Colonic mucosa (tissue), 4 donors: ENCODE measurements at regions not wholly inside any gene's neighbourhood (a gene's known extent, or its start where the extent isn't known, plus 50 kb on each side); places are given as distances from the start of the nearest gene placed in this dataset.
A peak's percentile ranks its signal among the peaks of the same experiment; 100 is the strongest.

Experiments used
- DNase-seq: peaks from one replicate; pipeline ENCODE4 v3.0.0-alpha.2; 2020
- H3K27ac ChIP-seq: fragments of 200-600 bp; one replicate; pipeline ENCODE4 v1.8.0; 2021
- H3K27me3 ChIP-seq: fragments of 200-600 bp; one replicate; pipeline ENCODE4 v1.8.0; 2021
- H3K36me3 ChIP-seq: fragments of 200-600 bp; one replicate; pipeline ENCODE4 v1.8.0; 2021
- H3K4me1 ChIP-seq: fragments of 200-600 bp; one replicate; pipeline ENCODE4 v1.8.0; 2021; ENCODE audit warnings: mild to moderate bottlenecking
- H3K4me3 ChIP-seq: fragments of 200-600 bp; one replicate; pipeline ENCODE4 v1.8.0; 2021
- H3K9ac ChIP-seq, 2 donors: one replicate each; pipeline ENCODE4 v1.7.0; 2013; ENCODE audit warnings: control low read depth in 2 of 2, low read depth in 2 of 2, low read length in 2 of 2
- H3K9me3 ChIP-seq: fragments of 200-600 bp; one replicate; pipeline ENCODE4 v1.8.0; 2021
- CTCF ChIP-seq: fragments of 200-600 bp; IDR thresholded peaks from one replicate; pipeline ENCODE4 v1.8.0; 2022; ENCODE audit warnings: antibody characterized with exemption, mild to moderate bottlenecking
- intact Hi-C: fragments of 100-400 bp; cut with DNase I; formaldehyde crosslinking; loops from one replicate; pipeline ENCODE4 v1.14.1; 2022
- donor health status: healthy.
- donor health status: DM: no; HTN: no; CAD: no.
- donor health status: DM: no; HTN: no; CAD: no.

GRCh38 chr2:8363161-8363560 is 318.7 kb upstream of the ID2 start:
- Histone ChIP-seq H3K4me1 (no peaks in the 10 kb centered on the region), H3K9me3 (no peaks in the 10 kb centered on the region), H3K27me3 (no peaks in the 10 kb centered on the region), H3K9ac (no peak overlapping the region), H3K4me3 (no peak overlapping the region), H3K27ac (no peak overlapping the region), H3K36me3 (no peaks in the 10 kb centered on the region)
- intact Hi-C loops = no loop called here
- no peak for DNase-seq
- TF ChIP-seq CTCF = no peak

- H3K4me3 ChIP-seq = no peak overlapping the region
- peak; percentile 63 for DNase-seq
- no peak for TF ChIP-seq CTCF
- no peak overlapping the region for H3K27ac ChIP-seq
- no peaks in the 10 kb centered on the region for H3K36me3 ChIP-seq
- intact Hi-C loops = no loop called here
- H3K9ac ChIP-seq = no peak overlapping the region
- H3K9me3 ChIP-seq = no peaks in the 10 kb centered on the region
- H3K4me1 ChIP-seq = no peaks in the 10 kb centered on the region
- no peaks in the 10 kb centered on the region for H3K27me3 ChIP-seq
Observed at GRCh38 chr2:8364668-8365067, 317.2 kb upstream of the ID2 start.

GRCh38 chr2:8365331-8365910 is 316.4 kb upstream of the ID2 start:
- H3K27ac ChIP-seq = no peak overlapping the region
- no peaks in the 10 kb centered on the region for H3K27me3 ChIP-seq
- no peak for DNase-seq
- H3K9ac ChIP-seq = no peak overlapping the region
- H3K4me3 ChIP-seq = no peak overlapping the region
- H3K36me3 ChIP-seq = no peaks in the 10 kb centered on the region
- no peaks in the 10 kb centered on the region for H3K9me3 ChIP-seq
- intact Hi-C loops = no loop called here
- no peaks in the 10 kb centered on the region for H3K4me1 ChIP-seq
- TF ChIP-seq CTCF = no peak

- Histone ChIP-seq H3K9me3 (no peaks in the 10 kb centered on the region), H3K27me3 (no peaks in the 10 kb centered on the region), H3K4me1 (no peaks in the 10 kb centered on the region), H3K36me3 (no peaks in the 10 kb centered on the region), H3K4me3 (no peak overlapping the region), H3K27ac (no peak overlapping the region), H3K9ac (no peak overlapping the region)
- no peak for TF ChIP-seq CTCF
- intact Hi-C loops = no loop called here
- DNase-seq = no peak
Observed at GRCh38 chr2:8367833-8368232, 314.0 kb upstream of the ID2 start.

GRCh38 chr2:8368463-8368862 is 313.4 kb upstream of the ID2 start:
- H3K4me3 ChIP-seq = no peak overlapping the region
- no peaks in the 10 kb centered on the region for H3K4me1 ChIP-seq
- no peak overlapping the region for H3K27ac ChIP-seq
- H3K9ac ChIP-seq = no peak overlapping the region
- TF ChIP-seq CTCF = no peak
- DNase-seq = no peak
- H3K36me3 ChIP-seq = no peaks in the 10 kb centered on the region
- no peaks in the 10 kb centered on the region for H3K27me3 ChIP-seq
- intact Hi-C loops = no loop called here
- no peaks in the 10 kb centered on the region for H3K9me3 ChIP-seq

GRCh38 chr2:8369522-8369921 is 312.3 kb upstream of the ID2 start:
- no peak for DNase-seq
- H3K9me3 ChIP-seq = no peaks in the 10 kb centered on the region
- TF ChIP-seq CTCF = no peak
- no peak overlapping the region for H3K27ac ChIP-seq
- H3K4me3 ChIP-seq = no peak overlapping the region
- H3K27me3 ChIP-seq = no peaks in the 10 kb centered on the region
- intact Hi-C loops = no loop called here
- H3K36me3 ChIP-seq = no peaks in the 10 kb centered on the region
- H3K9ac ChIP-seq = no peak overlapping the region
- H3K4me1 ChIP-seq = no peaks in the 10 kb centered on the region
